ENCODE measurements at regions not wholly inside any gene's neighbourhood (a gene's known extent, or its start where the extent isn't known, plus 50 kb on each side); places are given as distances from the start of the nearest gene placed in this dataset.
"Not testable (repeated sequence)": the region's sequence is repeated elsewhere in the genome, so short reads cannot be mapped to it uniquely, and the experiment has no call there.

- not testable (repeated sequence) for DNase-seq (ENCODE audit: low spot score)
Observed at GRCh38 chr3:193047461-193047860, 129.8 kb upstream of the MB21D2 start.

DNA sequence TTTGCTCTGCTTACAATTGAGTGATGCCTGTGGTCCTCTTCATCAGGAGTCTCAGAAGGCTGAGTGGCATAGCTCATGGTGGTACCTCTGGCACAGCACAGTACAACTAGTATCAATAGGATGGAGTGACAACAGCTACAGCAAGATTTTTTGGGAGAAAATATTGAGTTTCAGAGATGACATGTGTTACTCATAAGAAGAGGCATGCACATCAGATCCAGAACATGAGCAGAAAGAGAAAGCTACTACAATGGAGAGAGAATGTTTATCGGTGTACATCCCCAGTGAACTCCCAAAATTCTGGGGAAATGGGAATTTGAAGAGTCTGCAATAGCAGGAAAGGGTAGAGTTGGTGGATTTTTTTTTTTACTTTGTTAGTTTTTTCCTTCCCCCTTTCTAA is 130.5 kb upstream of the MB21D2 start:
- no peak for DNase-seq (ENCODE audit: low spot score)

GRCh38 chr3:193049935-193050334 is 132.3 kb upstream of the MB21D2 start:
- DNase-seq (ENCODE audit: low spot score), result no peak

GRCh38 chr3:193051314-193051713 is 133.7 kb upstream of the MB21D2 start:
- DNase-seq (ENCODE audit: low spot score), result no peak

- DNase-seq (ENCODE audit: low spot score), result no peak
Observed at GRCh38 chr3:193052354-193053045, 134.8 kb upstream of the MB21D2 start.

DNA sequence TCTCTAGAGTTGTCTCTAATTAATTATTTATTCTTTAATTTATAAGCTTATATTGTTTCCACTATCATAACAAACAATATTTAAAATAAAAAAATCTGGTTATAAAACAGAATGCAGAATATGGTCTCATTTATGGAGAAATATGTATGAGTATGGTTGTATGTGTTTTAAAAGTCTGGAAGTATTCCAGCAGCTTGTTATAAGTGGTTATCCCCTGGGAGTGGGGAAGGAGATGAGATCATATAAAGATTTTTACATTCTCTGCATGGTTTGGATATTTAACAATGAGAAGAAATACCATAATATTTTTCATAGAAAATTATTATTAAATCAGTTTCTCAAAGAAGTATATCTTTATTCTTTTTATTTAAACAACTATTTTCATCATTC is 135.4 kb upstream of the MB21D2 start:
- no peak for DNase-seq (ENCODE audit: low spot score)

GRCh38 chr3:193055352-193055751 is 137.7 kb upstream of the MB21D2 start:
- DNase-seq (ENCODE audit: low spot score), result no peak

- no peak for DNase-seq (ENCODE audit: low spot score)
Observed at GRCh38 chr3:193057616-193058015, 140.0 kb upstream of the MB21D2 start.

DNA sequence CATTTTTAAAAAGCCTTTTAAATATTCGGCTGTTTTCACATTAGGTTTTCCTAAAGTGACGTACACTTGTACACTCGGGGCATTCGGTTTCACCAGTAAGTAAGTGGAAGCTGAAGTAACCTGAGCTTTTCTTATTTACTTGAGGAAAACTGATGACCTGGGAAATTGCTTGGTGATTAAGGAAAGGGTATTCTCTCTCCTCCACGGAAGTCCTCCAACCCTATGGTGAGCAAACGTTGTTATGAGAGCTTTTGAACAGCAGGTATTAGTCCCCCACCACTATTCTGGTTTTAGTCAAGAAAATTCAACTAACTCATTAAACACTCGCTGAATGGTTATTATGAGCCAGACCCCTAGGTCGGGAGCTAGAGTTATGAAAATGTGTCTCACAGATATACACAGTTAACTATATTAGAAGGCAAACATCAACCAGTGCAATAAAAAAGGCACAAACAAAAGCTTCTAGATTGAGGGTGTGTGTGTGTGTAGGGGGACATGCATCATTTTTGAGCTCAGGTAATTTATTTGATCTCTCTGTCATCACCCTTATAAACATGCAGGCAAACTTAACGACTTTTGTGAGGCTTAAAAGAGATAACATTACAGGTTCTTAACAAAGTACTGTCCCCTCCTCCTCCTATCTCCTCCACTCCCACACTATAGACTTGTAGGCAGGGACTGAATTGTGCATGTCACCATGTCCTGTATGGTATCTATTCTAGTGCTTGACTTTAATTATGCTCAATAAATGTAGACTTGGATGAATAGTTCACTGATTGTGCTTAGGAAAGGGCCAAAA is 143.3 kb upstream of the MB21D2 start:
- DNase-seq (ENCODE audit: low spot score), result no peak

- no peak for DNase-seq (ENCODE audit: low spot score)
Observed at GRCh38 chr3:193068365-193068764, 150.7 kb upstream of the MB21D2 start.

DNA sequence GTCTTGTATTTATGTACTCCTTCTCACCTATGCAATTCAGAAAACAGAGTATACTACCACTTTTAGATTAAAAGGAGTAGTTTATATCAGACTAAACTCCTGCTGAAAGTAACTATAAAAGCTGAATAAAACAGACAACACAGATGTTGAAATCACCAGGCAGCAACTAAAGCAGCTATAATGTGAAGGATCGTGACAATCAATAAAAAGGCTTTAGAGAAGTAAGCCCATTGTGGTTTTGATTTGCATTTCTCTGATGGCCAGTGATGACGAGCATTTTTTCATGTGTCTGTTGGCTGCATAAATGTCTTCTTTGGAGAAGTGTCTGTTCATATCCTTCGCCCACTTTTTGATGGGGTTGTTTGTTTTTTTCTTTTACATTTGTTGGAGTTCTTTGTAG is 152.1 kb upstream of the MB21D2 start:
- not testable (repeated sequence) for DNase-seq (ENCODE audit: low spot score)

DNA sequence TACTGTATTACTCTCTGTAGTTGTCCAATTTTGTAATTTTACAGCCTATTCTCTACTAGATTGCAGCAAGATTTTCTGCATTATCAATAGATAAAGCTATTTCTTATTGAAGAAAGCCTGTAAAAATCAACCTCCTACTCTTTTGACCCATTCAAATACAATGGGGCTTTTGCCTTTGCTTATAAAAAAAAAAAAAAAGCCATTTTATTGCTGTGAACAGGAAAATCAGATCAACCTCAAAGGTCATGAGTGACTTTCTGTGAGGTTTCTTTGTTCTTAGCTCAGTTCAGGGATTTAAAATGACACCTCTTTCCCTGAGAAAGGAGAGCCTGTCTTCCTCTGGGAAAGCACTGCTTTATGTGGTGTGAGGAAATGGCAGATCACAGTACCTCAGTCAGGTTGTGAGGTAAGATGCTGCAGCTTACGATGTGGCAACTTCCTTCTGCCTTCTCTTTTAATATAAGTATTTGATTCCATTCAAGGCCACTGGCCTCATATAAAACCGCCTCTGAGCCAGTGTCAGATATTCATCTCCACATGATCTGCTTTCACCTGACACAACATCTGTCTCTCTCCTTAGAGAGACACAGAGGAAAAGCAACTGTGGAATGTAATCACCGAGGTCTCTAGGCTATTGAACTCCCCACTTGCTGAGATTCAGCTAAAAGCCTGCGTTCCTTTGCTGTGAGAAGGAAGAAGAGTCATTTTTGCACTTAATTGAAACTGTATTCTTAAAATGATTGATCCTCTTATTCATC is 161.5 kb upstream of the MB21D2 start:
- DNase-seq (ENCODE audit: low spot score), result peak; percentile 36

- no peak for DNase-seq (ENCODE audit: low spot score)
Observed at GRCh38 chr3:193080821-193081365, 160.1 kb upstream of the PLAAT1 start.

- no peak for DNase-seq (ENCODE audit: low spot score)
Observed at GRCh38 chr3:193085655-193086054, 155.4 kb upstream of the PLAAT1 start.

DNA sequence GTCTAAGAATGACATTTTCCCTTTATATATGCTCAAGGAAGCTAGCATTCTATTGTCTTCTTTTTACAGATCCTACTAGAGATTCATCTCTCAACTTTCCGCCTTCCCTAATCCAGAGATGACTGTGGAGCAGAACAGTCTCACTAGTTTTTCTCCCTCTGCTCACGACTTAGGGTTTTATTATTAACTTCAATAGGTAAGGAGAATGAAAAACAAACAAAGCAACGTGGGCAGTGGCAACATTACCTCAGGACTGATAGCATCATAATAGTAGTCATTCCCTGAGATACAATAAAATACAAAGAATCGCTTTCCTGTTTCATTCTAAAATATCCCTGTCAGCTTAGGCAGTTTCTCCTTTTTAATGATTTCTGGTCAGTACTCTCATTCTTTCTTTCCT is 154.3 kb upstream of the PLAAT1 start:
- no peak for DNase-seq (ENCODE audit: low spot score)

DNA sequence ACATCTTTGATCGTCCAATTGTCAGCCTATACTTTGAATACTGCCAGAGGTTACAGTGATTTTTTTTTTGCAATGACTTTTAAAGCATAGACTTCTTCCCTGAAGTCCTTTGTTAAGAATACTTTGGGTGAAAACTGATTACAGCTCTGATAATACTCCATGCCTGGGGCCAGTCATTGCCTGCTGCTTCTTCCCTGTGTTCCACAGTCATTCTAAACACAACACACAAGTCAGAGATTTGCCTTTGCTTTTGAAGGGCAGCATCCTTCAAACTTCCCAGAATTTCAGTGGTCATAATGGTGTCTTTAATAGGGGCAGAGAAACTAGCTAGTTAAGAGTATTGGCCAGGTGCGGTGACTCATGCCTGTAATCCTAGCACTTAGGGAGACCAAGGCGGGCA is 153.7 kb upstream of the PLAAT1 start:
- no peak for DNase-seq (ENCODE audit: low spot score)

DNA sequence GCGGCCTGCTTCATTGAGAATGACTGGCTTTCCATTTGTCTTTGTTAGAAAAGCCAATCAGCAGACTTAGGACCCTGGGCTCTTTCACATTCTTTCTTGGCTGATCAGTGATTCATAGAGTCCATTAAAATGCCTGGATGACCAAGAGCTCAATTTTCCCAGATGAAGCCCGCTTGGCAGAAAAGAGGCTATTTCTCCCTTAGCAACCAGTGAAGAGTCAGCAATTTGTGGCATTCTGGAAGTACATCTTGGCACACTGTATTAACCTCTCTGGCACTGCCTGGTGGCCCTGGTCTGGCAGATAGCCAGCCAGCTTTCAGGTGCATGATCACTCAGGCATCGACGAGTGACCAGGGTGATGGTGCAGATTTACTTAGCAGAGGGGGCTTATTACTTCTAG is 145.7 kb upstream of the PLAAT1 start:
- no peak for DNase-seq (ENCODE audit: low spot score)

GRCh38 chr3:193096076-193096475 is 144.9 kb upstream of the PLAAT1 start:
- DNase-seq (ENCODE audit: low spot score), result no peak

GRCh38 chr3:193114431-193115340 is 126.3 kb upstream of the PLAAT1 start:
- DNase-seq (ENCODE audit: low spot score), result no peak

- no peak for DNase-seq (ENCODE audit: low spot score)
Observed at GRCh38 chr3:193116871-193117270, 124.2 kb upstream of the PLAAT1 start.

- no peak for DNase-seq (ENCODE audit: low spot score)
Observed at GRCh38 chr3:193118907-193119306, 122.1 kb upstream of the PLAAT1 start.

DNA sequence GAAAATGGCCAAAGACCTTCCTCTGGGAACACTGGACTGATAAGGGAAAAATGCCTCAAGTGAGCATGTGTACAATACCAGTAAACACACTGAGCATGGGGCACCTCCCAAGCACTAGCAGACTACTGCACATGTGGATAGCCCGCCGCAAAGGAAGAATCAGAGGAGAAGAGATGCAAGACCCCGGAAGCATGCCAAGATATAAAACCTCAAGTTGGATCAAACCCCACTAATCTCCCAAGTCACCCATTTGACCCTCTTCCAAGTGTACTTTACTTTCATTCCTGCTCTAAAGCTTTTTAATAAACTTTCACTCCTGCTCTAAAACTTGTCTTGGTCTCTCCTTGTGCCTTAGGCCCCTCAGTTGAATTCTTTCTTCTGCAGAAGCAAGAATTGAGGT is 121.1 kb upstream of the PLAAT1 start:
- no peak for DNase-seq (ENCODE audit: low spot score)
